ENCODE measurements at regions not wholly inside any gene's neighbourhood (a gene's known extent, or its start where the extent isn't known, plus 50 kb on each side); places are given as distances from the start of the nearest gene placed in this dataset.
"Not testable (repeated sequence)": the region's sequence is repeated elsewhere in the genome, so short reads cannot be mapped to it uniquely, and the experiment has no call there.

DNA sequence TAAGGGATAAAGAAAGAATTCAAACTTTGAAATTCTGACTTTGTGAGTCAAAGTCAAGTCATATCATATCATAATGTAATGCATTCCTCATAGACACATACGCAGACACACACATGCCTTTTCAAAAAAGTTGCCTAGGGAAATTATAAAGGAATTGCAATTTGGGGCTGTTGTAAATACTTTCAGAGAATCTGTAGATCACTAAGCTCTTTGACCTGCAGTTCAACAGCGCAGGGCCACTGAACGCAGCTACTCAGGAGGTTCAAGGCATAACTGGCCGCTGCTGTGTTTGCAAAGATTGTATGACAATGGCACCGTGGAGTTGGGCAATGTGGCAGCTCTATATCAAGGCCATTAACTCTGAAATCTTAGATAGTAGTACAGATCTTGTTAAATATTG lies 188.4 kb upstream of the THRB start:
- DNase-seq (ENCODE audit: extremely low read depth in 1 of 2, low read depth in 1 of 2) = no peak

DNA sequence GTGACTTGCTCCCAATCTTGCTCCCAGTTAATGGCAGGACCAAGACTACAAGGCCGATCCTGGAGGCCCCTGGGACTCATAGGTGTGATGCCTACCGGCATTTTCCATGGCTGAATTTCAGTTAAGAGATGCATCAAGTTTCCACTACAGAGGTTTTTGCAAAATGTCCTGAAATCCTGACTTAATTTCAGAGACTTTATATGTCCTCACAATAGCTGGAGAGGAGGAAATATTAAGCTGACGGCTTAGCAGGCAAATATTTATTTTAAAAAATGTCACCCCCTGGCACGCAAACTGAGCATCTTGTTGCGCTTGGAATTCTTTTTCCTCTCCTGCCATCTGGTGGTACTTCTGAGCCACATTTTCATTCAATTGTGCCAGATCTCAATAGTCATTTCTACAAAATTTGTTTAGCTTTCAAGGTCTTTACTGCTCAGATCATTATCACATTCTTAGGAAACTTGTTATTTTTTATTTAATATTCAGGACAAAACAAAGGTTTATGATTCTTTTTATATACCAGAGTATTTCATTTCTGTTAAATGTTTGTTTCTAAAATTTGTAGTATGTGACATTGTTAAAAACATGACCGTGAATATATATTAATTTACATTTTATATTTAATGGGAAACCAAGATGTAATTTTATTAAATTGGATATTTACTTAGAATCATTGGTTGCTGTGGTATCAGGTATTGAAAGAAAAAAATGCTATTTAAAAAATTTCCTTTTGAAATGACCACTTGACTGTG lies 189.2 kb upstream of the THRB start:
- no peak for DNase-seq (ENCODE audit: extremely low read depth in 1 of 2, low read depth in 1 of 2)

DNA sequence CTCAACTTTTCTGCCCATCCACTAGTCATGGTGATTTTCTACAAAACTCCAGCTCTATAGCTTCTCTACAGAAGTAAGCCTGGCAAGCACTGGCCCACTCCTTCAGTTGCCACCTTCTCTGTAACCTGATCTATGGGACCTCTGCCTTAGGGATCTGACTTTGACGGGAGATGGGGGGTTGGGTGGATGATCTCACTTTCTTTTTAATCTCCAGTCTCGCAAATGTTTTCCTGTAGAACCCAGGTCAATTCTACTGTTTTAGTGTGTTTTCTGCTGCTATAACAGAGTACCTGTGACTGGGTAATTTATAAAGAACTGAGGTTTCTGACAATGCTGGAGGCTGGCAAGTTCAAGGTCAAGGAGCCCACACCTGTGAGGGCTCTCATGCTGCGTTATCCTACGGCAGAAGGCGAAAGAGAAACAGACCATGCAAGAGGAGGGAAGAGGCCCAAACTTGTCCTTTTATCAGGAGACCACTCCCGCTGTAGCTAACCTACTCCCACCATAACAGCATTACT lies 189.9 kb upstream of the THRB start:
- no peak for DNase-seq (ENCODE audit: extremely low read depth in 1 of 2, low read depth in 1 of 2)

DNA sequence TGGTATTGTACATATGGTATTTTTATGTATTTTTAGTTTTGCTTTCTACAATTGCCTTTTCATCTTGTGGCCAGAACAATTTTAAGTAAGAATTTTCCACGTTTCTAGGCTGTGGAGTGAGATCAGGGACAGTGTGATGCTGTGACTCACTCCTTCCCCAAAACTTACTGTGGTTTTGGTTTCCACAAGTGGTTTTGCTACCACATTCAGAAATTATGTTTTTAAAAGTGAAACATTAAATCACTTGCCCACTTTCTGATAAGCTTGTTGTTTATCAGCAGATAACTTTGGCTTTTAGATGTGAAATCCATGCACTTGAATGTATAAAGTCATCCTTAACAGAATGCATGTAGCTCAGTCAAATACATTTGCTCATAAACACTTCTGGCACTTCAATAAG lies 192.2 kb upstream of the THRB start:
- no peak for DNase-seq (ENCODE audit: extremely low read depth in 1 of 2, low read depth in 1 of 2)

DNA sequence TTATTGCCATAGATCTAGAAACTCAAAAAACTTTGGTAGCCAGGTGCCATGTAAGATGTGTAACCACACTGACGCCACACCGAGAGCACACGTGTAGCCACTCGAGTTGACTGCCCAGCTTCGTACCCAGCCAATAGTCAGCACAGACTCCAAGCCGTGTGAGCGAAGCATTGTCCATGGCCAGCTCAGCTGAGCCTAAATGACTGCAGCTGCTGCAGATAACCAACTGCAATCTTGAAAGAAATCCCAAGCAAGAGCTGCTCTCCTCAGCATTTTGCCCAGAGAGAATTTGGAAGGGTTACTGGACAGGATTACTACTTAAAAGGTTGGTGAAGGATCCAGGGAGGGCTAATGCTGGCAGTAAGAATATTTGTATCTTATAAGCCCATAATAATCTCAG lies 193.0 kb upstream of the THRB start:
- no peak for DNase-seq (ENCODE audit: extremely low read depth in 1 of 2, low read depth in 1 of 2)

DNA sequence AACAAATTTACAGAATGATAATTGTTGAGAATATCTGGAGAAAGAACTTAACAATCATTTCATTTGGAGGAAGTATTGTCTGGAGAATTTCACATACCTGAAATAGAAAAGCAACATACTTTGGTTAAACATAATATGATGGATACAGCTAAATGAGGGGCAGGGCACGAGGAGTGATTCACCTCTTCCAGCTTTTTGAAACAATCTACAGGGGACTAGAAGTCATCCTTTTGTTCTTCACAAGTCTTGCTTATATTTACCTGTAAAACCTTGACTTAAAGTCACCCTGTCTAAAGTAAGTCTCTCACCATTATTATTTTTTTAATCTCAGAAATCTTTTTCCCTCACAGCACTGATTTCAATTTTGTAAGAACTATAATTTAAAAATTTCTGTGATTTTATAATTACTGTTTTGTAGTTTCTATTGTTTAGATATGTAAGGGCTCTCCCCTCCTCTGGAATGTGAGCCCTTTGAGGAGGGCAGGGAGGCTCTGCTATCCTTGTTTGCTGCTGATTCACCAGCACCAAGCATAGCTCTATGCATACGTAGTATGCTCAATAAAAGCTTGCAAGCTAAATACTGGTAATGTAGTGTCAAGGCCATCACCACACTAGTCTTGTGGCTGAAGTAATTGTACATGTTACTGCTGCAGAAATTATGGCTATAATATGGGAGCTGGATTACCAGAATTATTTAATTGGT lies 193.9 kb upstream of the THRB start:
- no peak for DNase-seq (ENCODE audit: extremely low read depth in 1 of 2, low read depth in 1 of 2)

DNA sequence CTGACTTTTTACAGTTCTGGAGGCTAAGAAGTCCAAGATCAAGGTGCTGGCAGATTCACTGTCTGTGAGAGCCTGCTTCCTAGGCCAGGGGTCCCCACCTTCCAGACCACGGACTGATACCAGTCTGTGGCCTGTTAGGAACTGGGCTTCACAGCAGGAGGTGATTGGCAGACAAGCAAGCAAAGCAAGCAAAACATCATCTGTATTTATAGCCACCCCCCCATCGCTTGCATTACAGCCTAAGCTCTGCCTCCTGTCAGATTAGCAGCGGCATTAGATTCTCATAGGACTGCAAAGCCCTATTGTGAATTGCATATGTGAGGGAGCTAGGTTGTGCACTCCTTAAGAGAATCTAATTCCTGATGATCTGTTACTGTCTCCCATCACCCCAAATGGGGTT lies 194.7 kb upstream of the THRB start:
- DNase-seq (ENCODE audit: extremely low read depth in 1 of 2, low read depth in 1 of 2) = no peak

DNA sequence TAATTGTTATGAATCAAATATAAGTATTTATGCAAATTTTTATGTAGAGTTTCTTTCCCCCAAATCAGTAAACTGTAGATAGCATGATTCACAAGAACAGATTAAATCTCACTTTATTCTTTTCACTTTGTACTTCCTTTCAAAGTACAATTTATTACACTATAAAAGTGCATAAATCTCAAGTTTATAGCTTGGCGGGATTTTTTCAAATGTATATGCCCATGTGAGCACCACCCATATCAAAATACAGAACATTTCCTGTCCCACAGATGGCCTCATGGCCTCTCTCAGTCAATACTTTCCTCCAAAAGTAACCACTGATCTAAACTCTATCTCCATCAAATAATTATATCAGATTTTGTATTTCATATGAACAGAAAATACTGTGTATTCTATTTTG lies 196.1 kb upstream of the THRB start:
- no peak for DNase-seq (ENCODE audit: extremely low read depth in 1 of 2, low read depth in 1 of 2)

DNA sequence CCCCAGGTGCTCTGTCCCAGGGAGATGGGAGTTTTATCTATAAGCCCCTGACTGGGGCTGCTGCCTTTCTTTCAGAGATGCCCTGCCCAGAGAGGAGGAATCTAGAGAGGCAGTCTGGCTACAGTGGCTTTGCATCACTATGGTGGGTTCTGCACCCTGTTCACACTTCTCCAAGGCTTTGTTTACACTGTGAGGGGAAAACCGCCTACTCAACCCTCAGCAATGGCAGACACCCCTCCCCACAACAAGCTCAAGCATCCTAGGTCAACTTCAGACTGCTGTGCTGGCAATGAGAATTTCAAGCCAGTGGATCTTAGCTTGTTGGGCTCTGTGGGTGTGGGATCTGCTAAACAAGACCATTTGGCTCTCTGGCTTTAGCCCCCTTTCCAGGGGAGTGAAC lies 204.4 kb upstream of the THRB start:
- not testable (repeated sequence) for DNase-seq (ENCODE audit: extremely low read depth in 1 of 2, low read depth in 1 of 2)

DNA sequence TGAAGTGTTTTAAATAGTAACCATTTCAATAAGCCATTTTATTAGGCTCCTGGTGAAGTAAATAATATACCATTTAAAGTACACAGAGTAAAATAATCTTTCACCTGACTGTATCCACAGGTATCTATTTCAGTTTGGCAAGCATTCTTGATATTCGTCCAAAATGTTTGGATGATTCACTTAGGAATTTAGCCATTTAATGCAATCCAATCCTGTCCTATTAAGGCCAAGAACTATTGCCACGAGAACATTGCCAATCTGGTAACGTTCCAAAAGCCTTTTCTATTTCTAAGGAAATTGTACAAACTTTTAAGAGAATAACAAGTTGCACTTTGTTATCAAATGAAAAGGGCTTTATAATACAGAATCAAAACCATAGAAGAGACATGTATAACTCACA lies 209.8 kb upstream of the THRB start:
- no peak for DNase-seq (ENCODE audit: extremely low read depth in 1 of 2, low read depth in 1 of 2)

DNA sequence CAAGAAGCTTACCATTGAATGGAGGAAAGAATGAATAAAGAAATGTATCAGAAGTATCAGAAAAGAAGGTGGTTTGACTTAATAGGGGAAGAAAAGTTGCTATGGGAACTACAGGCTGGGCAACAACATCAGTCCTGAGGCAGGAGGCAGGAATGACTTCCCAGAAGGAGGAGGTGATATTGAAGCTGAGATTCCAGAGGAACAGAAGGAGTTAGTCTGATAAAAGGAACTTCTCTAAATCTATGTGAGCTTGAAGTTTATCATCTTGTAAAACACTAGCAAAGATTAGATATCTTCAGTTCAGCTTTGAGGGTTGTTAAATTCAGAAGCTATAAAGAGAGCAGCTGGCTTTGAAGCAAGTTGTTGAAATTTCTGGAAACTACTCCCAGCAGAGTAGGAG lies 213.3 kb upstream of the THRB start:
- DNase-seq (ENCODE audit: extremely low read depth in 1 of 2, low read depth in 1 of 2) = no peak

DNA sequence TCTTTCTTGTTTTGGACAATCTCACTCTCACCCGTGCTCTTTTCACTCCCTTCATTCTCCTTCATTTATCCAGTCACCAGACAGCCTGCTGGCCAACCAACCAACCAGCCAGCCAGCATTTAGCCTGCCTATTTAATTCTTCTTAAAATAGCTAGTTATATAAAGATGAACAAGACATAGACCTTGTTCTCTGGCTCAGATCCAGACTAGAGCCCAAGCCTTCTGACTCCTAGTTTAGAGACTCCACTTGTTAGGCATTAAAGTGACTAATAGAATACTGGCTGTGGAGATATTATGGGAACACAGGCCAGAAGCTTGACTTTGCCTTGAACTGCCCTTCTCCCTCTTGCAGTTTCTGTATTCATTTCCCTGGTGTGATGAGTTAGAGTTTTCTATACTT lies 215.3 kb upstream of the THRB start:
- DNase-seq (ENCODE audit: extremely low read depth in 1 of 2, low read depth in 1 of 2) = no peak

DNA sequence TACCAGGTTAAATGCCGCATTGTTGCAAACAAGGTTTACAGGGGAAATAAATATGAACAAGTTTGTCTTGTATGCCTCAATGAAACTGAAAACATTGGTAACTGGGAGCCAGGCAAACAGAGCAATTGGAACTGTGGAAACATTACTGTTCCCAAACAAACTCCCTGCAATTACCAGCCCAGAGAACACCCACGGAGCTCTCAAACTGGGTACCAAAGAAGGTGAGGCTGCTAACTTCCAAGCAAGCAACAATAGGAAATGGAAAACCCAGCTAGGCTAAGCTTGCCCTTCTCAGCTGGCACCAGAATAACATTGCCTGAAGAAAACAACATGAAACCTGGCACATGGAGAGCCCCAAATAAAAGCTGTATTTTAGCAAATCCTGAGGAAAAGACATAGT lies 218.9 kb upstream of the THRB start:
- no peak for DNase-seq (ENCODE audit: extremely low read depth in 1 of 2, low read depth in 1 of 2)

DNA sequence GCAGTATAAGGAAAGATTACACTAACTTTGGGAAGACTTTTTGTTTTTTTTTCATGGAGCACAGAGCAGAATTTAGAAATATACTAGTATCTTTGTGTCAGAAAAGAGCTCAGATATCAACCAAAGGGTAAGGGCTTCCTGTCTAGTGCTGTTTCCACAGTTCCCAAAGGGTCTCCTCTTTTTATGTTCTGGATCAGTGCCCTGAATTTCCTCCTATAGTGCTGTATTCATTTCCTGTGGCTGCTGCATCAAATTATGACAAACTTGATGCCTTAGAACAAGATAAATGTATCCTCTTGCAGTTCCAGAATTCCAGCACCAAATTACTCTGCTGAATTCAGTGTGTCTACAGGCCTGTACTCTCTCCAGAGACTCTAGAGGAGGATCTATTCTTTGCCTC lies 219.8 kb upstream of the THRB start:
- no peak for DNase-seq (ENCODE audit: extremely low read depth in 1 of 2, low read depth in 1 of 2)

DNA sequence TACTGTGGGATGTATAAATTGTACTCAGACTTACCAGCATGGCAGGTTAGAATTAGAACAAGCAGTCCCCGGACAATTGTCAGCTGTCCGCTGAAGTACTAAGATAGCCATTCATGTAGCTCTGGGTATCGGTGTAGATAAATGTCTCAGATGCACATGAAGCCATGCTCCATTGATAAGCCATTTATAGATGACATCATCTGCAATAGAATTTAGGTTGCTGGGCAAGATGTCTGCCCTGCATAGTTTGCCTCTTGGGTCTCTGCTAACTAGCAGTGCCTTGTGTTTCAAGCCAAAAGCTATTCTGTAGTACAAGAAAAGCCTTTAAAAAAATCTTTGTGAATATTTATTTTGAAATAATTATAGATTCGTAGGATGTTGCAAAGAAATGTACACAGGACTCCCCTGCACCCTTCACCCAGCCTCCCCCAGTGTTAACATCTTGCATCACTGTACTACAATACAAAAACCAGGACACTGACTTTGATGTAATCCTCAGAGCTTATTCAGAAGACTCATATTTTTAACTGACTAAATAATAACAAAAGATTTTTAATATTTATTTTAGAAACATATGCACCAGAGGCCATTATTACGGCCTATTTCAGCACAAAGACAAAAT lies 220.6 kb upstream of the THRB start:
- DNase-seq (ENCODE audit: extremely low read depth in 1 of 2, low read depth in 1 of 2) = no peak

DNA sequence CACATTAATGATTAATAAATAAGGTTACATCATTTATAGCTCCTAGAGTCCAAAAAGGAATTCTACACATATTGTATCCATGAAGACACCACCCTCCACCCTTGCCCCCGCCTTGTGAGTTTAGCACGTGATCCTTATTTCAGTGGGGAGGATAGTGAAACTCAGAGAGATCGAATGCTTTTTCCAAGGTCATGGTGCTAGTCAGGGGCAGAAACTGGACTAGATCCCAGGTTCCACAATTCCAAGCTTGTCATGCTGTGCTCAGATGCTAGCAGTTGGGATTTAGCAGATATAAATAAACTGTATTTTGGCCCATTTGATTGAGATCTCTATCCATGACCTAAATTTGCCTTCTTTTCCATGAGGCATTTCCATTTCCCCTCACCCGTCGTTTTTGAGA lies 227.4 kb upstream of the THRB start:
- no peak for DNase-seq (ENCODE audit: extremely low read depth in 1 of 2, low read depth in 1 of 2)

DNA sequence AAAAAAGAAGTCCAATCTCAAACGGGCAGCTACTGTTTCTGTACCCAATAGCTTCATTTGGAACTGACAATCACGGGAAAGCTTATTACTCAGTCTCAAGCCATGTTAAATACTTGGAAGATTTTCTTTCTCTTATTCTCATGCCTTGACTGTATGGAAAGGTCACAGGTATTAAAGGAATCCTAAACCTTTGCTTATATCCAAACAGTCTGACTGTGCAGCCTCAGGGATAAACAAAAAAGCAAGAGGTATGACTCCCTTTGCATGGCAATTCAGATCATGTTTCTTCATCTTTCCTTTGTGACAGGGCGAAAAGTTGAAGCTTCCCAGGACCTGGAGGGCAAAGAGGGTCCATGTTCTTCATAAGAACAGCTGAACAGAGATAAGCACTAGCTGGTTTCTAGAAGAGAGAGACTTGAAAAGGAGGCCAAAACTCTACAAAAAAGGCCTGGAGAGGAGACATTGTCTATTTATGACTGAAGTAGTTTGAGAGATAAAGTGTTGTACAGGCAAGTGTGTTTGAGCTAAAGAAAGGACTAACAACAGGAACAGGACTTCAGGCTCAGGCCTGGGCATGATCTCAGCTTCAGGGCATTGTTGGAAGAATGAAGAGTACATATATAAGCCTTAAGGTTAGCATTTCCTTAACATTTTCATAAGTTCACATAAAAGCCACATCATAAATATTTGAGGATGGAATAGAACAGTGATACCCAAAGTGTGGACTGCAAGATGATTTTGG lies 231.0 kb upstream of the THRB start:
- no peak for DNase-seq (ENCODE audit: extremely low read depth in 1 of 2, low read depth in 1 of 2)

DNA sequence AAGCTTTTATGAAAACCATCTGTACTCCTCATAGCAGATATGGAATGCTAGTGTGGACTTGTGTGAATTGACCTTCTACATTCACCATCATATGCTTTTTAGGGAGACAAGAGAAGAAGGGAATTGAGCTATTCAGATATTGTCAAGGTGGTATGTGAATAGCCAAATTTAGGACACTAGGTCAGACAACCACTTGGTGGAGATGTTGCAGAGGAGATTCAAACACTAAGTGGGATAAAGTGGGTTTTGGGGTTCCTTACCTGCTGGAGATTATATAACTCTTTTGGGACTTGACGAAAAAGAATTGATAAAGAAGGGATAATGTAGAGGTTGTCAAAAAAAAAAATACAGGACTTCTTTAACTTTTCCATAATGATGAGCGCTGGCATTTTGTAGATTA lies 231.8 kb upstream of the THRB start:
- no peak for DNase-seq (ENCODE audit: extremely low read depth in 1 of 2, low read depth in 1 of 2)

DNA sequence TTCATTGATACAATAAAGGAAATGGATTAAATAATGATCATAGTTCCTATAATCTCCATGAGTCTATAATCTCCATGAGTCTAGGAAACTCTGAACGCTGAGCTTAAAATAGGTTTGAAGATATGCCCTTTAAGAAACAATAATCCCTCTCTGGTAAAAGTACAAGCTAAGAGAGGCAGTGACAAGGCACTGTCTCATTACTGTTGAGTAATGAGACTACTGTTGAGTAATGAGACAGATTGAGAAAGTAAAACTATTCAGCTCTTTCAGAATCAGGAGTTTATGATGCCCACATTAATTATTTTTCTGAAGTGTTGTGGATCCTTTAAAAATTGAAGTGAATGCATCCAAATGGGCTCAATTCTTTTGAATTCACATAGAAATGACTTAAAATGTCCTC lies 235.5 kb upstream of the THRB start:
- DNase-seq (ENCODE audit: extremely low read depth in 1 of 2, low read depth in 1 of 2) = no peak

DNA sequence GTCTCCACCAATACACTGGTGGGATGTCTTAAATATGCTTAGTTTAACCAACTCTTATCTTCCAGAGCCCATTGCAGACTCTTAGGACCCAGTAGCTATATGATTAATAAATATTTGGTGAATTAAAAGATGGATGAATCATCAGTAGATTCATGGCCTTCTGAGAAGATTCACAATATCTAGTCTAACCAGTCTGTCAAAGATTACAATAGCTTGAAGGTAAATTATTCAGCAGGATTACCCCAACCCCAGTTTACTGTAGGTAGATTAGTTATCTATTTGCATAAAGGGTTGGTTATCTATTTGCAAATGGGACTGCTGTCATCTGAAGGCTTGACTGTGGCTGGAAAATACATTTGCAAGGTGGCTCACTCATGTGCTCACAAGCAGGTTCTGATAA lies 239.4 kb upstream of the THRB start:
- no peak for DNase-seq (ENCODE audit: extremely low read depth in 1 of 2, low read depth in 1 of 2)

DNA sequence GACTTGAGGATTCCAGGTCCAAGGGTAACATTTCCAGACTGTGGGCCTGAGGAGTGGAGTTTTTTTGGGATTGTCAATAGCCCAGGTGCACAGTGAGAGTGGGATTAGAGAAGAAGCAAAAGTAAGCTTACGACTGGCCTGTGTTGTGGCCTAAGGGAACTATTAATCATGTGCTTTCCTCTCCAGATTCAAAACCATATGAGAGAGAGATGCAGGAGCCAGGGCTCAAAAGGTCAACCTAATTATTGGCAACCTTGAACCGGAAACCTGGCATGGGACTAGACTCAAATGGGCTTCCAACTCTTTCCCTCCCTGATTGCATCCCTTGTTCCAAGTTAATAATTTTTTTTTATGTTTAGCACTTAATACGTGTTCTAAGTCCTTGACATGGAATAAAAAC lies 242.1 kb upstream of the THRB start:
- DNase-seq (ENCODE audit: extremely low read depth in 1 of 2, low read depth in 1 of 2) = no peak
